Effector CD4-positive, alpha-beta T cell (primary cell): ENCODE measurements at regions not wholly inside any gene's neighbourhood (a gene's known extent, or its start where the extent isn't known, plus 50 kb on each side); places are given as distances from the start of the nearest gene placed in this dataset.

Experiments used
- DNase-seq: peaks from one replicate; pipeline ENCODE4 v3.0.0-alpha.2; 2020

- DNase-seq = no peak
Observed at GRCh38 chr2:57894381-57894780, 152.2 kb upstream of the VRK2 start.

GRCh38 chr2:57897920-57898319 is 148.7 kb upstream of the VRK2 start:
- no peak for DNase-seq

- DNase-seq = no peak
Observed at GRCh38 chr2:57899898-57900297, 146.7 kb upstream of the VRK2 start.

DNA sequence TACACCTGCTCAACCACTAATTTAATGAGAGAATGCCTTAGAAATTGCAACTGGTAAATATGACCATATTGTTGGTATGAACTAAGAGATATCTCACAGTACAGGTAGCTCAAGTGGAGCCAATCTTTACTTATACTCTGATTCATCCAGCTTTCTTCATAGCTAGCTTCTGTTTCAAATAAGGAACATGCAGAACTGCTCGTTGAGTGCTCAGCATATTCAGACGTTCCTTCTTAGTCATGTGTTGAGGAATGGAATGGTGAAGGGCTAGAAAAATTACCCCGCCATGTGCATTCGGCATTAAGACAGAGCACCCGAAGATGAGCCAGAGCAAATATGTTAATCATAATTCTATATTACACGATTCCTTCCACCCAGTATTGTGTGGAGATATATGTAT is 144.0 kb upstream of the VRK2 start:
- DNase-seq = no peak

DNA sequence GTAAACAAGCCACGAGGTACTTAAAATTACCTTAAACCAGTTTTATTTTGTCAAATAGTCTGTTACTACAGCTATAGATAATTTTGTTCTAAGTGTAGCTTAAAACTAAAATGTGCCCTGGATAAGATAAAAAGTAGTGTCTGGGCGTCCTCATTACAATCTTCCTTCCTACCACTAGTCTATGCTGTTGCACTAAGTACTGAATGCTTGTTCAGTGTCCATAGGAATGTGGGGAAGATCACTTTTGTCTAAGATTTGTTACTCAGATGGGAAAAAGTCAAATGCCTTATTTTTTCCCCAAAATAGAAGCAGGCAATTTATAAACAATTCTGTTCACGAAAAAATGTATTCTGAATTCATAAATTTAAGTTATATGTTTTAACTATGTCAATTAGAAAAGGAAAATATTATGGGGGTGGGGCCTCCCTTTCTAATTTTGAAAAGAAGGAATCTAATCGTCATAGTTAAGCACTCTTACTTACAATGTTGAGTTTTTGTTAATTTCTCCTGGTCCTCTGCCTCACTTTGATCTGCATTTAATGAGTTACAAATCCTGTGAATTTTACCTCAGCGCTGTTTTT is 140.4 kb upstream of the VRK2 start:
- DNase-seq = no peak

DNA sequence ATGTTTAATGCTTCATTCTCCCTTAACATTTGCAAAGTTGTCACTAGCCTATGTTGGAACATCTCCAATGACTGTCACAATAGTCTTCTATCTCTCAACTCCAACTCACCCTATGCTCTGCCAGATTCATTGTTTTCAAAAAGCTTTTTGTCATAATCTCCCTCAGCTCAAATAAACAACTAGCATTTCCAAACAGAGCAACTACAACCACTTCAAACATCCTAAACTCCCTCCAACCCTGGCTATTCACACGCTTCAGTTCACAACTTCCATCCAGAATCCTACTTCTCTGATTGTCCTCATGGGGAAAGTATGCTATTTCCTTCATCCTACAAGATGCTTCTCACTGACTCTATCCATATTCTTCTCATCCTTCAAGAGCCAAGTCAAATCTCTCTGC is 139.2 kb upstream of the VRK2 start:
- DNase-seq = no peak

GRCh38 chr2:57908736-57909161 is 137.9 kb upstream of the VRK2 start:
- no peak for DNase-seq

DNA sequence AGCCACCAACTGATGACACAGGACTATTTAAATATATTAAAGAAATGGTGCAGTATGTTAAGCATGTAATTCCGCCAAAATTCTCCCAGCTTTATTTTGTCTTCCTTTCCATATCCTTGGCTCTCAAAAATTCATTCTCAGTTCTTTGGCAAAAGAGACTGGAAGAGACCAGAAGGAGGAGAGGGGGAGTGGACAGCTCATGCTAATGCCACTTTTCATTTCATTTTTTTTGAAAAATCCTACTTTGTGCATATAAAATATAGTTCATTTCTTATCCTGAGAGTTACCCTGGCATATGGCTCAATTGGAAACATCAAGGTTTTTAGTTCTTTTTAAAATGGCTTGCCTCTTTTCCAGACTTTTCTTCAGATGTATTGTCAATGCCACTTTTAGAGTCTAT is 128.5 kb upstream of the VRK2 start:
- no peak for DNase-seq

GRCh38 chr2:57920342-57920939 is 126.2 kb upstream of the VRK2 start:
- DNase-seq = no peak

DNA sequence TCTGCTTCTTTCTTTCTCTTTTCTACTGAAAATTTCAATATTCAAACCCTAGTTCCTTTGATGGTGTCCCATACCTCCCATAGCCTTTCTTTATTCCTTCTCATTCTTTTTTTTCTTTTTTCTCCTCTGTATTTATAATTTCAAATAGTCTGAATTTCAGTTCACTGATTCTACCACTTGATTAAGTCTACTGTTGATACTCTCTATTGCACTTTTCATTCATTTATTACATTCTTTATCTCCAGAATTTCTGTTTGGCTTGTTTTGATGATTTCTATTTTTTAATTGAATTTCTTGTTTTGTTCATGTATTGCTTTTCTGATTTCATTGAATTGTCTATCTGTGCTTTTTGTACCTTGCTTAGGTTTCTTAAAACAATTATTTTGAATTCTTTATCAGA is 111.9 kb upstream of the VRK2 start:
- DNase-seq = no peak

GRCh38 chr2:57936216-57936615 is 110.4 kb upstream of the VRK2 start:
- no peak for DNase-seq

GRCh38 chr2:57937456-57937855 is 109.2 kb upstream of the VRK2 start:
- DNase-seq = no peak

GRCh38 chr2:57941816-57942215 is 104.8 kb upstream of the VRK2 start:
- DNase-seq = no peak

DNA sequence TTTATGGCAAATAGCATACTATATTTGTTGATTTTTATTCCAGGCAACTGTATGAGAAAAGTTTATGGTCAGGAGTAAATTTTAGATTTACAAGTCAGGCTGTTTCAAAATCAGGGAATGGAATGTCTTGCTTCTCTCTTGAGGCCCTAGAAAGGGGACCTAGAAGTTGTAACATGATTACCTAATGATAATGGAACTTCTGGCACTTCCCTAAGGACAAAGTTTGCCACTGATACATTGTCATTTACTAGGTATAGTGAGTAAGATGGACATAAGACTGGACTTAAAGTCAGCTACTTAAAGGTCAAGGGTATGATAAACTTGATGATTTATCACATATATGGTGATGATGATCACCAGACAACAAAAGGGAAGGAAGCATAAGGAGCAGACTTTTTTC is 103.3 kb upstream of the VRK2 start:
- DNase-seq = no peak

DNA sequence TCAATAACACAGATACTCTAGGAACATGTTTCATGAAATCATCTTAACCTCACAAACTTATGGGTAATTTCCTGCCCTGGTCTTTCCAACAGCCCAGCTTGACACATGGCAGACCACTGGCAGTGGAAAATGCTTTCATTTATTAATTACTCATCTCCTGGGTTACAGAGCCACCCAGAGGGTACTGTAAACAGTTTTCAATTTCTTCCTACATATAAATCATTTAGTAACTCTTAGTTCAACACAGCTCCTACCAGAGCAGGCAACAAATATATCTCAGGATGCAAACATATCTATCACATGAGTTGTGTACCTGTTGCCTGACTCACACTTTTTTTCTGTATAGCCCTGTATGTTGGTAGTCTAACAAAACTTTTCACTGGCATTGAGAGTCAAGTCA is 99.2 kb upstream of the VRK2 start:
- DNase-seq = no peak

DNA sequence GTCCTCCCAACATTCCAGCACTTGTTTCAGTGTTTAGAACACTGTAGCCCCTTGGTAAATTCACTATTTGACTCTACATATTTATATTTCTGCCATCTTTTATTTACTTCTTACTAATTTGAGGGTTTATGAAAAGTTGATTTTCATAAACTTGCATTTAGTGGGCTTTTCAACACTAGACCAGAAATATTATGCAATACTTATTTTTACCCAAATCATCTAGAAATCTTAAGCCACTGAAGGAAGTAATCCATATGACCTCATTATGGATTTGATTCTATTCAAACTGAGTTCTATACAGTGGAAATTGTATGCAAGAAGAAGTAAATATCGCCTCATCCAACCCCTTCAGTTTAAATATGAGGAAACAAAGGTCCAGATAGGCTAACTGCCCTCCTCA is 92.6 kb upstream of the VRK2 start:
- DNase-seq = no peak

DNA sequence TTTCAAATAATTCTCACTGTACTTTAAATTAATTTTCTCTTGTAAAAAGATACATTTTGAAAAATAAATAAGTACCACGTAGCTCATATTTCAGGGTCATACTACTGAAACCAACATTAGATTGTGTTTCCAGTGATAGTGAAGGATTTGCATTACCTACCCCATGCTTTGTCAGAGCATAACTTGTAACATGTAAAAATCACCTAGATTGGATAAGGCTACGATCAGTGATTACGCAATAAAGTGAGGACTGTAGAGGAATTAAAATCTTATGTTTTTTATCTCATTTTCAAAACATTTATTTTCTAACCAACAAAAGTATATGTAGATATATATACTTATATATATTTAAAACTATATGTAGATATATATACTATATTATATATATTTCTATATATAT is 89.4 kb upstream of the VRK2 start:
- DNase-seq = no peak

GRCh38 chr2:57959390-57959789 is 87.2 kb upstream of the VRK2 start:
- no peak for DNase-seq

- DNase-seq = no peak
Observed at GRCh38 chr2:57962861-57963260, 83.7 kb upstream of the VRK2 start.

- DNase-seq = no peak
Observed at GRCh38 chr2:57965219-57965618, 81.4 kb upstream of the VRK2 start.

DNA sequence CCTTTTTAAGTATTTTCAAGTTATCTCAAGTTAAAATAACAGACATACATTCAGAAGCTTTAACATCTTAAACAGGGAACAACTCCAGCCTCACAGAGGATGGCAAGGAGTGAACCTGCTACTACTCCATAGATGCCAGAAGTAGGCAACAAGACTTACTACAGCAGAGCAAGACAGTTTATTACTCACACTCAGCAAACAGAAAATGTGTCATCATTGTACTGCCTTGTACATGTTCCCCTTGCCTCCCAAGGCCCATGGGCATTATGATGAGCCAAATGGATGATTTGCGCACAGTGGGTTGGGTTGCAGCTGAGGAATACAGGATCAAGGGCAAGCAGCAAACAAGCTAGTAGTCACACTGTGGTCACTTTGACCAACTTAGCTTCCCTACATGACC is 80.6 kb upstream of the VRK2 start:
- DNase-seq = no peak

DNA sequence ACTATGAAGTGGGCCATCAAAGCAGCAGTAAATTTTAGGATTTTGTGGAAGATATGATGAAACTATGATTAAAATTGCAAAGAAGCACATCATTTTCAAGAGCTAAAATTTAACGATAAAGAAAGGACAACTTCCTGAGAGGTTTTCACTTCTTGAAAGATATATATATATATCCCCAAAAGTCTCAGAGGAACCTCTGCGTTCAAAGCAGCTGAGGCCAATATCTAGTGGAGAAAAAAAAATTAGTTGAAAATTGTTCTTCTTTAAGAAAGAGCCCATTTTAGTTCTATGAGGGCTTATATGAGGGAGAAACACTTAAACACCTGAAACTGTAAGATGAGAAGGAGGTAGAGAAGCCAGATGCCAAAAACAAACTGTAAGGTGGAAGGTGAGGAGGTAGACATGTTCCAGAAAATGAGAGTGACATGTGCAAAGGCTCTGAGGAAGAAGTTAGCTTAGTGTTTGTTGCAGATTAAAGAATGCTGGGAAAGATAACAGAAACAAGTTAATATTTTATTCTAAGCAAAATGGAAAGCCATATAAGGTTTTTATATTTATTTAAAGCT is 72.9 kb upstream of the VRK2 start:
- DNase-seq = no peak

DNA sequence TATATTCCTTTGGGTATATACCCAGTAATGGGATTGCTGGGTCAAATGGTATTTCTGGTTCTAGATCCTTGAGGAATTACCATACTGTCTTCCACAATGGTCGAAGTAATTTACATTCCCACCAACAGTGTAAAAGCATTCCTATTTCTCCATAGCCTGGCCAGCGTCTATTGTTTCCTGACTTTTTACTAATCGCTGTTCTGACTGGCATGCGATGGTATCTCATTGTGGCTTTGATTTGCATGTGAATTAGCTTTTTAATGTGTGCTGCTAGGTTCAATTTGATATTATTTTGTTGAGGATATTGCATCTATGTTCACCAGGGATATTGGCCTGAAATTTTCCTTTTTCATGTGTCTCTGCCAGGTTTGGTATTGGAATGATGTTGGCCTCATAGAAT is 67.4 kb upstream of the VRK2 start:
- DNase-seq = no peak

- DNase-seq = no peak
Observed at GRCh38 chr2:57981083-57981768, 65.4 kb upstream of the VRK2 start.
